DND-41 (cell line): ENCODE measurements at regions not wholly inside any gene's neighbourhood (a gene's known extent, or its start where the extent isn't known, plus 50 kb on each side); places are given as distances from the start of the nearest gene placed in this dataset.

Experiments
- CTCF ChIP-seq: IDR thresholded peaks from 2 replicates; pipeline ENCODE4 v1.5.1; 2012; ENCODE audit warnings: borderline replicate concordance, low read length, moderate library complexity, mild to moderate bottlenecking; ENCODE audit not compliant: poor library complexity, severe bottlenecking; ENCODE audit errors: extremely low read depth
- EZH2 ChIP-seq: IDR thresholded peaks from 3 replicates; pipeline ENCODE4 v1.6.1; 2012; ENCODE audit warnings: borderline replicate concordance, low read depth, mild to moderate bottlenecking, moderate library complexity, low read length, inconsistent platforms; ENCODE audit not compliant: severe bottlenecking

GRCh38 chrX:130999360-130999759 lies 58.8 kb upstream of the ARHGAP36 start:
- no peak for TF ChIP-seq CTCF
- no peak for TF ChIP-seq EZH2
